MM.1S (cell line): ENCODE measurements at regions not wholly inside any gene's neighbourhood (a gene's known extent, or its start where the extent isn't known, plus 50 kb on each side); places are given as distances from the start of the nearest gene placed in this dataset.
"Not testable (repeated sequence)": the region's sequence is repeated elsewhere in the genome, so short reads cannot be mapped to it uniquely, and the experiment has no call there.

ENCODE experiments used
- DNase-seq: peaks from one replicate; pipeline ENCODE4 v3.0.0-alpha.2; 2015
- H2AFZ ChIP-seq: fragments of 300-600 bp; sonication (generic); 2 replicates; pipeline ENCODE4 v1.6.0; 2016; ENCODE audit warnings: antibody characterized with exemption, low read length
- H3F3A ChIP-seq: fragments of 300-600 bp; sonication (generic); 2 replicates; pipeline ENCODE4 v1.6.1; 2016; ENCODE audit warnings: mild to moderate bottlenecking, antibody characterized with exemption, low read length, moderate library complexity, mixed read lengths; ENCODE audit not compliant: insufficient read depth
- H3K27ac ChIP-seq: fragments of 300-600 bp; sonication (generic); 2 replicates; pipeline ENCODE4 v1.5.1; 2016; ENCODE audit warnings: mild to moderate bottlenecking, low read length
- H3K27me3 ChIP-seq: fragments of 300-600 bp; sonication (generic); replicated peaks from 2 replicates; pipeline ENCODE4 v1.6.0; 2016; ENCODE audit warnings: low read length; ENCODE audit not compliant: insufficient read depth
- H3K36me3 ChIP-seq: fragments of 300-600 bp; sonication (generic); replicated peaks from 2 replicates; pipeline ENCODE4 v1.6.1; 2016; ENCODE audit warnings: mild to moderate bottlenecking, low read length, mixed read lengths; ENCODE audit not compliant: insufficient read depth
- H3K4me1 ChIP-seq: fragments of 300-600 bp; sonication (generic); 2 replicates; pipeline ENCODE4 v1.6.1; 2016; ENCODE audit warnings: low read length, mixed read lengths
- H3K4me2 ChIP-seq: fragments of 300-600 bp; sonication (generic); 2 replicates; pipeline ENCODE4 v1.6.0; 2016; ENCODE audit warnings: low read depth, low read length
- H3K4me3 ChIP-seq: fragments of 300-600 bp; sonication (generic); 2 replicates; pipeline ENCODE4 v1.5.1; 2016; ENCODE audit warnings: low read length, mixed read lengths
- H3K79me2 ChIP-seq: fragments of 300-600 bp; sonication (generic); 2 replicates; pipeline ENCODE4 v1.6.1; 2016; ENCODE audit warnings: mixed run types, low read length, mixed read lengths
- H3K9ac ChIP-seq: fragments of 300-600 bp; sonication (generic); 2 replicates; pipeline ENCODE4 v1.6.1; 2016; ENCODE audit warnings: low read length, mixed read lengths
- H3K9me2 ChIP-seq: fragments of 300-600 bp; sonication (generic); replicated peaks from 2 replicates; pipeline ENCODE4 v1.6.1; 2016; ENCODE audit warnings: mild to moderate bottlenecking, low read length, mixed read lengths; ENCODE audit not compliant: insufficient read depth
- H3K9me3 ChIP-seq: fragments of 300-600 bp; sonication (generic); replicated peaks from 2 replicates; pipeline ENCODE4 v1.6.1; 2016; ENCODE audit warnings: mild to moderate bottlenecking, low read length, mixed read lengths; ENCODE audit not compliant: insufficient read depth
- H4K20me1 ChIP-seq: fragments of 300-600 bp; sonication (generic); 2 replicates; pipeline ENCODE4 v1.6.1; 2016; ENCODE audit warnings: mild to moderate bottlenecking, low read length, moderate library complexity, mixed read lengths; ENCODE audit not compliant: insufficient read depth
- CTCF ChIP-seq: fragments of 300-600 bp; sonication (generic); IDR thresholded peaks from 2 replicates; pipeline ENCODE4 v1.5.1; 2016; ENCODE audit warnings: antibody characterized with exemption, low read length, mixed read lengths
- EZH2 ChIP-seq: fragments of 300-600 bp; sonication (generic); optimal IDR thresholded peaks from 2 replicates; pipeline ENCODE3; 2017; ENCODE audit warnings: low read depth, mild to moderate bottlenecking, antibody characterized with exemption, low read length, mixed read lengths
- EZH2phosphoT487 ChIP-seq: fragments of 300-600 bp; sonication (generic); IDR thresholded peaks from 2 replicates; pipeline ENCODE4 v1.6.1; 2018; ENCODE audit warnings: antibody characterized with exemption, low read length

DNA sequence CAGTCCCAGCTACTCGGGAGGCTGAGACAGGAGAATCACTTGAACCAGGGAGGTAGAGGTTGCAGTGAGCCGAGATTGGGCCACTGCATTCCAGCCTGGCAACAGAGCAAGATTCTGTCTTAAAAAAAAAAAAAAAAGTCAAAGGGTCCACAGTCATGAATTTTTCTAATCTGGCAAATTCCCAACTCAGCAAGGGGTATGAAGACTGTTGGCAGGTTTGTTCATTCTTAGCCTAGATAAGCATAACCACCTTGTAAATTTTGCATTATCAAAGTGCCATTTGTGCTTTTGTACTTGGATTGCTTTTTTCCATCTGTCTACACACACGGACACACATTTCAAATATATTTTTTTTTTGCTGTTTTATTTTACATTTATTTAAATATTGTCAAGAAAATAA is 299.8 kb upstream of the NUDT12 start:
- no peaks in the 10 kb centered on the region for H3K4me1 ChIP-seq
- H3K36me3 ChIP-seq: no peaks in the 10 kb centered on the region
- no peaks in the 10 kb centered on the region for H3K79me2 ChIP-seq
- H3K27ac ChIP-seq: no peak overlapping the region
- H4K20me1 ChIP-seq: no peaks in the 10 kb centered on the region
- H3K9me2 ChIP-seq: no peaks in the 10 kb centered on the region
- no peak for TF ChIP-seq EZH2phosphoT487
- TF ChIP-seq EZH2: no peak
- no peak for TF ChIP-seq CTCF
- H3K4me3 ChIP-seq: no peak overlapping the region
- no peaks in the 10 kb centered on the region for H3K9me3 ChIP-seq
- no peaks in the 10 kb centered on the region for H3F3A ChIP-seq
- H3K9ac ChIP-seq: no peak overlapping the region
- DNase-seq: no peak
- no peaks in the 10 kb centered on the region for H3K27me3 ChIP-seq
- H3K4me2 ChIP-seq: no peak overlapping the region
- no peak overlapping the region for H2AFZ ChIP-seq

DNA sequence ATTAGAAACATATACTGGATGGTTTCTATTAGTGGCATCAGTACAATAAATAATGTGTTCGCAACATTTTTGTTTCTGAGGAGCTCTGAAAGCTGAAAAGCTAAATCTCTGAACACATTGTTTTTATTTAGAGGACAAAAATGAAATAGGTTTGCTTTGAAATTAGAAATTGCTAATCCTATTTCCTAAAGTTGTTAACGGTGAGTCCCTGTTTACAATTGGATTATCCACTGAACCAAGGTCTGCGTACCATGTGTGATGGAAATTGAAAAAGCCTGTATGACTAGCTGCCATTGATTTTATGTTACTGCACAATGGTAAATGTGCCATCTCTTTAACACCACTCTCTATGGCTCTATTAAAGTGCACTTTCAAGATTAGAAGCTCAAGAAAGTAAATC is 297.7 kb upstream of the NUDT12 start:
- Histone ChIP-seq H3K27ac (no peak overlapping the region), H3K4me3 (no peak overlapping the region), H3K4me1 (no peaks in the 10 kb centered on the region), H3K9me2 (no peaks in the 10 kb centered on the region), H3K79me2 (no peaks in the 10 kb centered on the region), H3K36me3 (no peaks in the 10 kb centered on the region), H4K20me1 (no peaks in the 10 kb centered on the region), H2AFZ (no peak overlapping the region), H3F3A (no peaks in the 10 kb centered on the region), H3K27me3 (no peaks in the 10 kb centered on the region), H3K9ac (no peak overlapping the region), H3K4me2 (no peak overlapping the region), H3K9me3 (no peaks in the 10 kb centered on the region)
- TF ChIP-seq EZH2phosphoT487 (no peak), EZH2 (no peak), CTCF (no peak)
- no peak for DNase-seq

GRCh38 chr5:103858367-103858766 is 295.8 kb upstream of the NUDT12 start:
- H3K4me3 ChIP-seq, H3K4me2 ChIP-seq, H3K27me3 ChIP-seq, H3F3A ChIP-seq, H3K9ac ChIP-seq, H3K9me3 ChIP-seq, H3K4me1 ChIP-seq, H4K20me1 ChIP-seq, H3K79me2 ChIP-seq, H3K27ac ChIP-seq, H3K36me3 ChIP-seq, DNase-seq, H3K9me2 ChIP-seq, H2AFZ ChIP-seq: not testable (repeated sequence)

- H3K27me3 ChIP-seq: no peaks in the 10 kb centered on the region
- no peaks in the 10 kb centered on the region for H3K79me2 ChIP-seq
- H3K4me3 ChIP-seq: no peak overlapping the region
- no peaks in the 10 kb centered on the region for H3F3A ChIP-seq
- no peak overlapping the region for H3K9ac ChIP-seq
- H3K4me1 ChIP-seq: no peaks in the 10 kb centered on the region
- no peaks in the 10 kb centered on the region for H3K9me3 ChIP-seq
- no peak for DNase-seq
- H3K27ac ChIP-seq: no peak overlapping the region
- H2AFZ ChIP-seq: no peak overlapping the region
- no peak overlapping the region for H3K4me2 ChIP-seq
- H4K20me1 ChIP-seq: no peaks in the 10 kb centered on the region
- no peaks in the 10 kb centered on the region for H3K36me3 ChIP-seq
- no peaks in the 10 kb centered on the region for H3K9me2 ChIP-seq
- TF ChIP-seq EZH2: no peak
- TF ChIP-seq CTCF: no peak
- no peak for TF ChIP-seq EZH2phosphoT487
Observed at GRCh38 chr5:103851091-103851490, 288.5 kb upstream of the NUDT12 start.
